Suprapubic skin (tissue), 4 donors: ENCODE measurements at regions not wholly inside any gene's neighbourhood (a gene's known extent, or its start where the extent isn't known, plus 50 kb on each side); places are given as distances from the start of the nearest gene placed in this dataset.

Experiments
- CTCF ChIP-seq, 2 donors: fragments of 200-600 bp in 1 of 2; fragments of 450-650 bp in 1 of 2; sonication (generic) in 1 of 2; IDR thresholded peaks; one replicate each; pipeline ENCODE4 v1.5.1; 2016 to 2019; ENCODE audit warnings: antibody characterized with exemption in 2 of 2, mild to moderate bottlenecking in 1 of 2, moderate library complexity in 1 of 2
- EP300 ChIP-seq: sonication (generic); formaldehyde crosslinking; IDR thresholded peaks from one replicate; pipeline ENCODE4 v1.6.1; 2017; ENCODE audit warnings: antibody characterized with exemption
- POLR2A ChIP-seq, 2 donors: fragments of 450-650 bp; IDR thresholded peaks; one replicate each; pipeline ENCODE4 v1.6.1; 2017; ENCODE audit warnings: antibody characterized with exemption in 2 of 2, mild to moderate bottlenecking in 2 of 2, moderate library complexity in 2 of 2
- POLR2AphosphoS5 ChIP-seq, 3 donors: sonication (generic); formaldehyde crosslinking; IDR thresholded peaks; one replicate each; pipeline ENCODE4 v1.6.1; 2017; ENCODE audit warnings: antibody characterized with exemption in 3 of 3

GRCh38 chr9:118652912-118653311 lies 716.3 kb downstream of the BRINP1 start:
- TF ChIP-seq POLR2A (IDR thresholded peaks at IDR 0.05), result no peak
- no peak for TF ChIP-seq CTCF (IDR thresholded peaks at IDR 0.05)
- TF ChIP-seq POLR2AphosphoS5 (IDR thresholded peaks at IDR 0.05), result no peak
- TF ChIP-seq EP300, result no peak
